ENCODE measurements at regions not wholly inside any gene's neighbourhood (a gene's known extent, or its start where the extent isn't known, plus 50 kb on each side); places are given as distances from the start of the nearest gene placed in this dataset.

- no peak for DNase-seq (ENCODE audit: low read depth)
- H3K4me3 ChIP-seq (ENCODE audit: low read depth, low read length): no peak overlapping the region
- TF ChIP-seq, protein P1, sequence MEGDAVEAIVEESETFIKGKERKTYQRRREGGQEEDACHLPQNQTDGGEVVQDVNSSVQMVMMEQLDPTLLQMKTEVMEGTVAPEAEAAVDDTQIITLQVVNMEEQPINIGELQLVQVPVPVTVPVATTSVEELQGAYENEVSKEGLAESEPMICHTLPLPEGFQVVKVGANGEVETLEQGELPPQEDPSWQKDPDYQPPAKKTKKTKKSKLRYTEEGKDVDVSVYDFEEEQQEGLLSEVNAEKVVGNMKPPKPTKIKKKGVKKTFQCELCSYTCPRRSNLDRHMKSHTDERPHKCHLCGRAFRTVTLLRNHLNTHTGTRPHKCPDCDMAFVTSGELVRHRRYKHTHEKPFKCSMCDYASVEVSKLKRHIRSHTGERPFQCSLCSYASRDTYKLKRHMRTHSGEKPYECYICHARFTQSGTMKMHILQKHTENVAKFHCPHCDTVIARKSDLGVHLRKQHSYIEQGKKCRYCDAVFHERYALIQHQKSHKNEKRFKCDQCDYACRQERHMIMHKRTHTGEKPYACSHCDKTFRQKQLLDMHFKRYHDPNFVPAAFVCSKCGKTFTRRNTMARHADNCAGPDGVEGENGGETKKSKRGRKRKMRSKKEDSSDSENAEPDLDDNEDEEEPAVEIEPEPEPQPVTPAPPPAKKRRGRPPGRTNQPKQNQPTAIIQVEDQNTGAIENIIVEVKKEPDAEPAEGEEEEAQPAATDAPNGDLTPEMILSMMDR (IDR thresholded peaks at IDR 0.05; ENCODE audit: insufficient read depth, low read depth, low read length, missing control alignments): no peak
These were observed 1012.3 kb downstream of the ZPLD1 start for GRCh38 chr3:103446953-103447629.

DNA sequence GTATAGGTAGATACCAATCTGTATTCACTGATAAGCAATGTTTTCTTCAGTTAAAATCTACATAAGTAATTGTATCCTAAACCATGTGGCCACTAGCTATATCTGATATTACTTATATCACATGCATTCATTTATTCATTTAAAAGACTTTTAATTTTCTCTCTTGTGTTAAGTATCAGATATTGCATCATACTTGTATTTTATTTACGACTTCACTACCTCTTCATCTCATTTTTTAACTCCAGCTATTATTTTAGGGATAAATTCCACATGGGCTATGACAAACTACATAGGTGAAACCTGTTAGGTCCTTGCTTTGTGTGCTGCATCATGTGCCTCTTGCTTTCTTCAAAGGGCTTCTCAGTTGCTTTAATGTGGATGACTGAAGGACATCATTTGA lies 1018.3 kb downstream of the ZPLD1 start:
- TF ChIP-seq, protein P1 (IDR thresholded peaks at IDR 0.05; ENCODE audit: insufficient read depth, low read depth, low read length, missing control alignments): no peak
- DNase-seq (ENCODE audit: low read depth): no peak
- H3K4me3 ChIP-seq (ENCODE audit: low read depth, low read length): no peak overlapping the region

- TF ChIP-seq, protein P1 (IDR thresholded peaks at IDR 0.05; ENCODE audit: insufficient read depth, low read depth, low read length, missing control alignments): no peak
- DNase-seq (ENCODE audit: low read depth): no peak
- no peak overlapping the region for H3K4me3 ChIP-seq (ENCODE audit: low read depth, low read length)
These were observed 1025.0 kb downstream of the ZPLD1 start for GRCh38 chr3:103459815-103460214.

DNA sequence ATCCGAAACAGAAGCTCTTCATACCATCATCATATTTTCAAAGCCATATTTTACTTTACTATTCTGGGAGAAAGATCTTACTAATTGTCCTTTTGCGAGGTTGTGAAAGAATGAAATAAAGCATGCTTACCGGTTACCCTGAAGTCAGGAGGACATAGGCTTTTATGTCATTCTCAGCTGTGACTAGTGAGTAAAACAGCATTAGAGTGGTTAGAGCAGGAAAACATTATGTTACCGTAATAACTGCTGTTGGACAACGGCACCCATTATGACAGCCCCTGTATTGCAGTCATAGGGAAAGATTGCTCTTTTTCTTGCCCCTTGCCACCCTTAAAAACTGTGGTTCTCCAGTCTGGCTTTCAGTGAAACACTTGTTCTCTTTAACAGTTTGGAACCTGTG lies 1035.7 kb downstream of the ZPLD1 start:
- TF ChIP-seq, protein P1 (IDR thresholded peaks at IDR 0.05; ENCODE audit: insufficient read depth, low read depth, low read length, missing control alignments): no peak
- H3K4me3 ChIP-seq (ENCODE audit: low read depth, low read length): no peak overlapping the region
- DNase-seq (ENCODE audit: low read depth): no peak

DNA sequence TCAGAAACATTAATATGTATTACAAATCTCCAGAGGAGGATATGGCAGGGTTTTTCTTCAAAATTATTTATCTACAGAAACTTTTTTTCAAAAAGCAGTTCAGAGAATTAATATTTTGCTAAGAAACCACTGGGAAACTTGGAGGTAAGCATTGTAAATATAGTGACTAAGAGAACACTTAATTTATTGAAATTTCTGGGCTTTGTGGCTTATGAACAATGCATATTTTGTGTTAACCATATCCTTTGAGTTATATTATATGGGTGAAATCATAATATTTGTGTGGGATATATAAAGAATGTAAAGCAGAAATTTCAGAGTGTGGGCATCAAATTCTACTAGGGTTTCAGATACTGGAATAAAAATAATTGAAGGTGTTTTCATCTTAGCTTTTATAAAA lies 1059.2 kb downstream of the ZPLD1 start:
- TF ChIP-seq, protein P1 (IDR thresholded peaks at IDR 0.05; ENCODE audit: insufficient read depth, low read depth, low read length, missing control alignments): no peak
- no peak for DNase-seq (ENCODE audit: low read depth)
- H3K4me3 ChIP-seq (ENCODE audit: low read depth, low read length): no peak overlapping the region

GRCh38 chr3:103494512-103494911 lies 1059.7 kb downstream of the ZPLD1 start:
- no peak for DNase-seq (ENCODE audit: low read depth)
- no peak overlapping the region for H3K4me3 ChIP-seq (ENCODE audit: low read depth, low read length)
- TF ChIP-seq, protein P1 (IDR thresholded peaks at IDR 0.05; ENCODE audit: insufficient read depth, low read depth, low read length, missing control alignments): no peak

DNA sequence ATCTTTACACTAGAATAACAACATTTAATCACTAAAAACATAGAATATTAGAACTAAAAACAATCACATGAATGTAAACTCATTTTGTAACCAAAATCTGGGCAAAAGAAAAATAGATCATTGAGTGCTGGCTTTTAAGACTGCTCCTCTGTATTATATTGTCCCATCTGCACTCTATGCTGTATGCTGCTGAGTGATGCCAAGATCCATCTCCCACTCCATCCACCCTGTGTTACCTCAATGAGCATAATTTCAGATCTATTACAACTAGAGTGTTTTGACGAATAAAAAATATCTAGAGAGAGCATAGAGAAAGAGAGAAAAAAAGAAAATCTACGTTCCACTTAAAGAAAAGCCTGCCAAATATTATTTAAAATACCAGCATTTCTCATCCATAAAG lies 1060.4 kb downstream of the ZPLD1 start:
- no peak for DNase-seq (ENCODE audit: low read depth)
- TF ChIP-seq, protein P1 (IDR thresholded peaks at IDR 0.05; ENCODE audit: insufficient read depth, low read depth, low read length, missing control alignments): no peak

More for the DNA sequence above, 1060.4 kb downstream of the ZPLD1 start:
- H3K4me3 ChIP-seq (ENCODE audit: low read depth, low read length): no peak overlapping the region
